Breast epithelium (tissue), 3 donors: ENCODE measurements at regions not wholly inside any gene's neighbourhood (a gene's known extent, or its start where the extent isn't known, plus 50 kb on each side); places are given as distances from the start of the nearest gene placed in this dataset.

Source experiments
- POLR2A ChIP-seq: fragments of 450-650 bp; IDR thresholded peaks from one replicate; pipeline ENCODE4 v1.6.1; 2016; ENCODE audit warnings: antibody characterized with exemption, mild to moderate bottlenecking, moderate library complexity
- POLR2AphosphoS5 ChIP-seq, 3 donors: sonication (generic); formaldehyde crosslinking; IDR thresholded peaks; one replicate each; pipeline ENCODE4 v1.6.1; 2017; ENCODE audit warnings: antibody characterized with exemption in 3 of 3
- TF ChIP-seq, protein P1 (sequence below), 3 donors: fragments of 450-650 bp; IDR thresholded peaks; one replicate each; pipeline ENCODE4 v1.5.1; 2016 to 2017; ENCODE audit warnings: antibody characterized with exemption in 3 of 3, mild to moderate bottlenecking in 3 of 3, moderate library complexity in 3 of 3

- TF ChIP-seq, protein P1, sequence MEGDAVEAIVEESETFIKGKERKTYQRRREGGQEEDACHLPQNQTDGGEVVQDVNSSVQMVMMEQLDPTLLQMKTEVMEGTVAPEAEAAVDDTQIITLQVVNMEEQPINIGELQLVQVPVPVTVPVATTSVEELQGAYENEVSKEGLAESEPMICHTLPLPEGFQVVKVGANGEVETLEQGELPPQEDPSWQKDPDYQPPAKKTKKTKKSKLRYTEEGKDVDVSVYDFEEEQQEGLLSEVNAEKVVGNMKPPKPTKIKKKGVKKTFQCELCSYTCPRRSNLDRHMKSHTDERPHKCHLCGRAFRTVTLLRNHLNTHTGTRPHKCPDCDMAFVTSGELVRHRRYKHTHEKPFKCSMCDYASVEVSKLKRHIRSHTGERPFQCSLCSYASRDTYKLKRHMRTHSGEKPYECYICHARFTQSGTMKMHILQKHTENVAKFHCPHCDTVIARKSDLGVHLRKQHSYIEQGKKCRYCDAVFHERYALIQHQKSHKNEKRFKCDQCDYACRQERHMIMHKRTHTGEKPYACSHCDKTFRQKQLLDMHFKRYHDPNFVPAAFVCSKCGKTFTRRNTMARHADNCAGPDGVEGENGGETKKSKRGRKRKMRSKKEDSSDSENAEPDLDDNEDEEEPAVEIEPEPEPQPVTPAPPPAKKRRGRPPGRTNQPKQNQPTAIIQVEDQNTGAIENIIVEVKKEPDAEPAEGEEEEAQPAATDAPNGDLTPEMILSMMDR (IDR thresholded peaks at IDR 0.05) = no peak
- TF ChIP-seq POLR2A = no peak
- no peak for TF ChIP-seq POLR2AphosphoS5 (IDR thresholded peaks at IDR 0.05)
Measured at GRCh38 chr4:96833831-96834230, 993.9 kb downstream of the PDHA2 start.
